ENCODE measurements at regions not wholly inside any gene's neighbourhood (a gene's known extent, or its start where the extent isn't known, plus 50 kb on each side); places are given as distances from the start of the nearest gene placed in this dataset.

GRCh38 chr2:128754246-128754724, 435.6 kb upstream of the HS6ST1 start:
- H3K4me1 Mint-ChIP-seq (ENCODE audit: low read depth, unreplicated experiment) = no peaks in the 10 kb centered on the region
- CTCF ChIA-PET = interaction anchor here (0.5 kb wide), 1 partner anchor 1553 kb away, joined by 4 read pairs; no protein-coding TSS in a partner anchor
- Histone ChIP-seq H3K36me3 (ENCODE audit: control insufficient read depth, insufficient read depth, low read length) (no peaks in the 10 kb centered on the region), H3K27me3 (replicated peaks; ENCODE audit: control insufficient read depth, insufficient read depth, low read length) (no peaks in the 10 kb centered on the region; the same call in 1 of the 2 replicates), H3K4me3 (ENCODE audit: low read depth, low read length) (no peak overlapping the region), H3K4me1 (no peaks in the 10 kb centered on the region), H3K9me3 (no peaks in the 10 kb centered on the region)
- peaks cover 18% of the 10 kb centered on the region for H3K27me3 Mint-ChIP-seq (ENCODE audit: insufficient read depth, unreplicated experiment)
- DNase-seq = no peak
- intact Hi-C loops (cut with micrococcal nuclease; ENCODE audit: unreplicated experiment) = no loop called here
- H3K4me3 Mint-ChIP-seq (ENCODE audit: unreplicated experiment) = no peak overlapping the region
- no TSS peak for BruUV-seq (replicated peaks)
- H3K36me3 Mint-ChIP-seq (ENCODE audit: insufficient read depth, unreplicated experiment) = no peaks in the 10 kb centered on the region
- H3K9me3 Mint-ChIP-seq (ENCODE audit: unreplicated experiment) = no peaks in the 10 kb centered on the region
- POLR2A ChIA-PET = no interaction called here
- no peak overlapping the region for H3K27ac Mint-ChIP-seq (ENCODE audit: unreplicated experiment)
- no peak for TF ChIP-seq CTCF (IDR thresholded peaks at IDR 0.05; ENCODE audit: insufficient read depth in 1 of 2, low read depth in 1 of 2, low read length in 1 of 2, severe bottlenecking in 1 of 2, unreplicated experiment in 1 of 2)

GRCh38 chr2:128755695-128756364, 437.2 kb upstream of the HS6ST1 start:
- ChIA-PET POLR2A (interaction anchor here (0.6 kb wide), 2 partner anchors 67 to 563 kb away, joined by 3 to 5 read pairs; no protein-coding TSS in a partner anchor), CTCF (interaction anchor here (0.6 kb wide), 1 partner anchor 20 kb away, joined by 5 read pairs; no protein-coding TSS in a partner anchor)
- Histone ChIP-seq H3K36me3 (ENCODE audit: control insufficient read depth, insufficient read depth, low read length) (no peaks in the 10 kb centered on the region), H3K4me1 (no peaks in the 10 kb centered on the region), H3K27me3 (replicated peaks; ENCODE audit: control insufficient read depth, insufficient read depth, low read length) (no peaks in the 10 kb centered on the region), H3K4me3 (ENCODE audit: low read depth, low read length) (no peak overlapping the region), H3K9me3 (no peaks in the 10 kb centered on the region; the same call in 1 of the 2 replicates)
- H3K27ac Mint-ChIP-seq (ENCODE audit: unreplicated experiment) = no peak overlapping the region
- H3K9me3 Mint-ChIP-seq (ENCODE audit: unreplicated experiment) = no peaks in the 10 kb centered on the region
- DNase-seq = no peak
- peak overlapping the region; percentile 52 for H3K4me3 Mint-ChIP-seq (ENCODE audit: unreplicated experiment)
- BruUV-seq (replicated peaks) = no TSS peak
- H3K4me1 Mint-ChIP-seq (ENCODE audit: low read depth, unreplicated experiment) = no peaks in the 10 kb centered on the region
- no peaks in the 10 kb centered on the region for H3K36me3 Mint-ChIP-seq (ENCODE audit: insufficient read depth, unreplicated experiment)
- peaks cover 18% of the 10 kb centered on the region for H3K27me3 Mint-ChIP-seq (ENCODE audit: insufficient read depth, unreplicated experiment)
- no peak for TF ChIP-seq CTCF (IDR thresholded peaks at IDR 0.05; ENCODE audit: insufficient read depth in 1 of 2, low read depth in 1 of 2, low read length in 1 of 2, severe bottlenecking in 1 of 2, unreplicated experiment in 1 of 2)
- intact Hi-C loops (cut with micrococcal nuclease; ENCODE audit: unreplicated experiment) = loop anchor here (5.0 kb wide), 1 partner anchor 434 kb away; no protein-coding TSS in a partner anchor

- ChIA-PET CTCF (no interaction called here), POLR2A (no interaction called here)
- Histone ChIP-seq H3K9me3 (no peaks in the 10 kb centered on the region; the same call in 1 of the 2 replicates), H3K4me1 (no peaks in the 10 kb centered on the region), H3K36me3 (ENCODE audit: control insufficient read depth, insufficient read depth, low read length) (no peaks in the 10 kb centered on the region), H3K27me3 (replicated peaks; ENCODE audit: control insufficient read depth, insufficient read depth, low read length) (no peaks in the 10 kb centered on the region), H3K4me3 (ENCODE audit: low read depth, low read length) (no peak overlapping the region)
- Mint-ChIP-seq H3K36me3 (ENCODE audit: insufficient read depth, unreplicated experiment) (no peaks in the 10 kb centered on the region), H3K9me3 (ENCODE audit: unreplicated experiment) (no peaks in the 10 kb centered on the region), H3K27me3 (ENCODE audit: insufficient read depth, unreplicated experiment) (peaks cover 18% of the 10 kb centered on the region), H3K27ac (ENCODE audit: unreplicated experiment) (no peak overlapping the region), H3K4me1 (ENCODE audit: low read depth, unreplicated experiment) (no peaks in the 10 kb centered on the region), H3K4me3 (ENCODE audit: unreplicated experiment) (no peak overlapping the region)
- TF ChIP-seq CTCF (IDR thresholded peaks at IDR 0.05; ENCODE audit: insufficient read depth in 1 of 2, low read depth in 1 of 2, low read length in 1 of 2, severe bottlenecking in 1 of 2, unreplicated experiment in 1 of 2) = no peak
- no peak for DNase-seq
- intact Hi-C loops (cut with micrococcal nuclease; ENCODE audit: unreplicated experiment) = loop anchor here (5.0 kb wide), 1 partner anchor 434 kb away; no protein-coding TSS in a partner anchor
- BruUV-seq (replicated peaks) = no TSS peak
These were observed 437.7 kb upstream of the HS6ST1 start for GRCh38 chr2:128756365-128756717.

Measured in Caco-2 (cell line).